ENCODE measurements at regions not wholly inside any gene's neighbourhood (a gene's known extent, or its start where the extent isn't known, plus 50 kb on each side); places are given as distances from the start of the nearest gene placed in this dataset.

GRCh38 chr12:21073822-21074460, 57.1 kb upstream of the SLCO1B1 start:
- Histone ChIP-seq H3K27me3 (replicated peaks; ENCODE audit: control insufficient read depth, insufficient read depth, low read length) (no peaks in the 10 kb centered on the region), H3K4me1 (no peaks in the 10 kb centered on the region), H3K36me3 (ENCODE audit: control insufficient read depth, insufficient read depth, low read length) (no peaks in the 10 kb centered on the region), H3K9me3 (no peaks in the 10 kb centered on the region; the same call in 1 of the 2 replicates), H3K4me3 (ENCODE audit: low read depth, low read length) (no peak overlapping the region)
- Mint-ChIP-seq H3K9me3 (ENCODE audit: unreplicated experiment) (no peaks in the 10 kb centered on the region), H3K4me1 (ENCODE audit: low read depth, unreplicated experiment) (no peaks in the 10 kb centered on the region), H3K36me3 (ENCODE audit: insufficient read depth, unreplicated experiment) (no peaks in the 10 kb centered on the region), H3K27ac (ENCODE audit: unreplicated experiment) (no peak overlapping the region), H3K4me3 (ENCODE audit: unreplicated experiment) (no peak overlapping the region), H3K27me3 (ENCODE audit: insufficient read depth, unreplicated experiment) (no peaks in the 10 kb centered on the region)
- POLR2A ChIA-PET, result no interaction called here
- TF ChIP-seq, protein P1, sequence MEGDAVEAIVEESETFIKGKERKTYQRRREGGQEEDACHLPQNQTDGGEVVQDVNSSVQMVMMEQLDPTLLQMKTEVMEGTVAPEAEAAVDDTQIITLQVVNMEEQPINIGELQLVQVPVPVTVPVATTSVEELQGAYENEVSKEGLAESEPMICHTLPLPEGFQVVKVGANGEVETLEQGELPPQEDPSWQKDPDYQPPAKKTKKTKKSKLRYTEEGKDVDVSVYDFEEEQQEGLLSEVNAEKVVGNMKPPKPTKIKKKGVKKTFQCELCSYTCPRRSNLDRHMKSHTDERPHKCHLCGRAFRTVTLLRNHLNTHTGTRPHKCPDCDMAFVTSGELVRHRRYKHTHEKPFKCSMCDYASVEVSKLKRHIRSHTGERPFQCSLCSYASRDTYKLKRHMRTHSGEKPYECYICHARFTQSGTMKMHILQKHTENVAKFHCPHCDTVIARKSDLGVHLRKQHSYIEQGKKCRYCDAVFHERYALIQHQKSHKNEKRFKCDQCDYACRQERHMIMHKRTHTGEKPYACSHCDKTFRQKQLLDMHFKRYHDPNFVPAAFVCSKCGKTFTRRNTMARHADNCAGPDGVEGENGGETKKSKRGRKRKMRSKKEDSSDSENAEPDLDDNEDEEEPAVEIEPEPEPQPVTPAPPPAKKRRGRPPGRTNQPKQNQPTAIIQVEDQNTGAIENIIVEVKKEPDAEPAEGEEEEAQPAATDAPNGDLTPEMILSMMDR (IDR thresholded peaks at IDR 0.05; ENCODE audit: insufficient read depth in 1 of 2, low read depth in 1 of 2, low read length in 1 of 2, severe bottlenecking in 1 of 2, unreplicated experiment in 1 of 2), result no peak
- DNase-seq, result no peak
- CTCF ChIA-PET, result no interaction called here
- intact Hi-C loops (cut with micrococcal nuclease; ENCODE audit: unreplicated experiment), result no loop called here
- BruUV-seq (replicated peaks), result no TSS peak
